OCI-LY7 (cell line): ENCODE measurements at regions not wholly inside any gene's neighbourhood (a gene's known extent, or its start where the extent isn't known, plus 50 kb on each side); places are given as distances from the start of the nearest gene placed in this dataset.

Experiments
- BruUV-seq: library from RNA; stranded (reverse); fragments of 400-500 nt; replicated peaks from 2 replicates; lab custom pipeline; 2021; lab: Mats Ljungman, UMichigan
- CTCF ChIA-PET: fragments of 300-600 bp; sonication (Branson Sonifier 250); formaldehyde crosslinking; loops from one replicate; lab custom pipeline; 2022; ENCODE audit warnings: antibody characterized with exemption; ENCODE audit not compliant: unreplicated experiment; lab: Charles Lee
- POLR2A ChIA-PET: fragments of 300-600 bp; sonication (Branson Sonifier 250); formaldehyde crosslinking; loops from one replicate; lab custom pipeline; 2022; ENCODE audit warnings: antibody characterized with exemption; lab: Charles Lee
- DNase-seq: peaks from one replicate; pipeline ENCODE4 v3.0.0-alpha.2; 2015; ENCODE audit warnings: low spot score
- H2AFZ ChIP-seq: fragments of 200-600 bp; sonication (generic), shearing (Covaris generic); 2 replicates; pipeline ENCODE4 v1.6.1; 2014; ENCODE audit warnings: mild to moderate bottlenecking, antibody characterized with exemption, low read length, moderate library complexity
- H3K27ac ChIP-seq: fragments of 200-600 bp; sonication (generic); 2 replicates; pipeline ENCODE4 v1.5.1; 2014; ENCODE audit warnings: mixed run types, low read depth, mild to moderate bottlenecking, moderate library complexity, low read length, inconsistent platforms; ENCODE audit not compliant: poor library complexity, severe bottlenecking
- H3K36me3 ChIP-seq: fragments of 200-600 bp; sonication (generic); 2 replicates; pipeline ENCODE4 v1.6.1; 2014; ENCODE audit warnings: mild to moderate bottlenecking, antibody characterized with exemption, low read length, moderate library complexity, mixed read lengths; ENCODE audit not compliant: insufficient read depth
- H3K4me1 ChIP-seq: fragments of 200-600 bp; sonication (generic); 2 replicates; pipeline ENCODE4 v1.5.1; 2014; ENCODE audit warnings: mild to moderate bottlenecking, low read length; ENCODE audit not compliant: insufficient read depth, poor library complexity, severe bottlenecking
- H3K4me2 ChIP-seq: fragments of 200-600 bp; sonication (generic); 2 replicates; pipeline ENCODE4 v1.6.1; 2014; ENCODE audit warnings: mild to moderate bottlenecking, low read length
- H3K4me3 ChIP-seq: fragments of 200-600 bp; sonication (generic); 2 replicates; pipeline ENCODE4 v1.5.1; 2014; ENCODE audit warnings: mild to moderate bottlenecking, low read depth, low read length; ENCODE audit not compliant: poor library complexity, severe bottlenecking
- H3K79me2 ChIP-seq: fragments of 200-600 bp; sonication (generic); 2 replicates; pipeline ENCODE4 v1.6.1; 2016; ENCODE audit warnings: low read depth, mild to moderate bottlenecking, low read length, moderate library complexity, mixed read lengths; ENCODE audit not compliant: insufficient read depth
- H3K9me2 ChIP-seq: fragments of 200-600 bp; sonication (generic); 2 replicates; pipeline ENCODE4 v1.6.1; 2016; ENCODE audit warnings: mild to moderate bottlenecking, low read length, mixed read lengths; ENCODE audit not compliant: insufficient read depth
- H3K9me3 ChIP-seq: fragments of 200-600 bp; sonication (generic); 2 replicates; pipeline ENCODE4 v1.6.1; 2014; ENCODE audit warnings: mild to moderate bottlenecking, mixed run types, low read length, mixed read lengths
- H4K20me1 ChIP-seq: fragments of 200-600 bp; sonication (generic); 2 replicates; pipeline ENCODE4 v1.6.1; 2014; ENCODE audit warnings: mild to moderate bottlenecking, antibody characterized with exemption, low read length, moderate library complexity, mixed read lengths; ENCODE audit not compliant: insufficient read depth
- EZH2phosphoT487 ChIP-seq: fragments of 200-600 bp; sonication (generic); IDR thresholded peaks from 2 replicates; pipeline ENCODE4 v1.6.1; 2018; ENCODE audit warnings: low read depth, borderline replicate concordance, mild to moderate bottlenecking, mixed run types, antibody characterized with exemption, low read length, moderate library complexity, mixed read lengths
- intact Hi-C: fragments of 100-400 bp; cut with micrococcal nuclease; formaldehyde crosslinking; loops from one replicate; pipeline ENCODE4 v1.10.0; 2022; ENCODE audit not compliant: unreplicated experiment
- TF ChIP-seq, protein P1 (sequence below): fragments of 200-600 bp; sonication (generic); conservative IDR thresholded peaks from 2 replicates; pipeline ENCODE4 v1.5.1; 2014; ENCODE audit warnings: mild to moderate bottlenecking, antibody characterized with exemption, low read length, moderate library complexity, mixed read lengths

DNA sequence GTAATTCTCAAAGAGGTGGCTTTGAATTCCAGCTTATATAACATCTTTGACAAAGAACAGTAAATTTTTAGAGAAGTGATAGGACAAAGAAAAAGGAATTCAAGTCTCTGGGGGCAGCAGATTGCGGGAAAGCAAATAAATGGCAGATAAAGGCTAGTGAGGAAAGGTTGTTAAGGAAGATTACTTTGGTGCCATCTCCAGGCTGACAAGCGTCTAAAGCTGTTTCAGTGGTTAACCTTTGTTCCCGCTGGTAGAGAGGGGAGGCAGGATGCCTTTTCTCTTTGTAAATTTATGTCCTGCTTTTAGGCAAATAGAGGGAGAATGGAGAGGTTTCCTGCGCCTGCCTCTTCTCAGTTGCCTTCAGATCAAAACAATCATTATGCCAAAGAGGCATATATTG lies 431.2 kb upstream of the CHST9 start:
- no peak overlapping the region for H3K4me3 ChIP-seq
- no peaks in the 10 kb centered on the region for H3K79me2 ChIP-seq
- no peak overlapping the region for H2AFZ ChIP-seq
- no peaks in the 10 kb centered on the region for H3K9me2 ChIP-seq
- H3K4me2 ChIP-seq, result no peak overlapping the region
- TF ChIP-seq EZH2phosphoT487, result no peak
- TF ChIP-seq, protein P1, sequence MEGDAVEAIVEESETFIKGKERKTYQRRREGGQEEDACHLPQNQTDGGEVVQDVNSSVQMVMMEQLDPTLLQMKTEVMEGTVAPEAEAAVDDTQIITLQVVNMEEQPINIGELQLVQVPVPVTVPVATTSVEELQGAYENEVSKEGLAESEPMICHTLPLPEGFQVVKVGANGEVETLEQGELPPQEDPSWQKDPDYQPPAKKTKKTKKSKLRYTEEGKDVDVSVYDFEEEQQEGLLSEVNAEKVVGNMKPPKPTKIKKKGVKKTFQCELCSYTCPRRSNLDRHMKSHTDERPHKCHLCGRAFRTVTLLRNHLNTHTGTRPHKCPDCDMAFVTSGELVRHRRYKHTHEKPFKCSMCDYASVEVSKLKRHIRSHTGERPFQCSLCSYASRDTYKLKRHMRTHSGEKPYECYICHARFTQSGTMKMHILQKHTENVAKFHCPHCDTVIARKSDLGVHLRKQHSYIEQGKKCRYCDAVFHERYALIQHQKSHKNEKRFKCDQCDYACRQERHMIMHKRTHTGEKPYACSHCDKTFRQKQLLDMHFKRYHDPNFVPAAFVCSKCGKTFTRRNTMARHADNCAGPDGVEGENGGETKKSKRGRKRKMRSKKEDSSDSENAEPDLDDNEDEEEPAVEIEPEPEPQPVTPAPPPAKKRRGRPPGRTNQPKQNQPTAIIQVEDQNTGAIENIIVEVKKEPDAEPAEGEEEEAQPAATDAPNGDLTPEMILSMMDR, result no peak
- intact Hi-C loops, result no loop called here
- H3K27ac ChIP-seq, result no peak overlapping the region
- BruUV-seq, result no TSS peak
- ChIA-PET CTCF (no interaction called here), POLR2A (no interaction called here)
- H3K4me1 ChIP-seq, result no peaks in the 10 kb centered on the region
- no peaks in the 10 kb centered on the region for H4K20me1 ChIP-seq
- no peak for DNase-seq
- no peaks in the 10 kb centered on the region for H3K36me3 ChIP-seq
- H3K9me3 ChIP-seq, result no peaks in the 10 kb centered on the region

DNA sequence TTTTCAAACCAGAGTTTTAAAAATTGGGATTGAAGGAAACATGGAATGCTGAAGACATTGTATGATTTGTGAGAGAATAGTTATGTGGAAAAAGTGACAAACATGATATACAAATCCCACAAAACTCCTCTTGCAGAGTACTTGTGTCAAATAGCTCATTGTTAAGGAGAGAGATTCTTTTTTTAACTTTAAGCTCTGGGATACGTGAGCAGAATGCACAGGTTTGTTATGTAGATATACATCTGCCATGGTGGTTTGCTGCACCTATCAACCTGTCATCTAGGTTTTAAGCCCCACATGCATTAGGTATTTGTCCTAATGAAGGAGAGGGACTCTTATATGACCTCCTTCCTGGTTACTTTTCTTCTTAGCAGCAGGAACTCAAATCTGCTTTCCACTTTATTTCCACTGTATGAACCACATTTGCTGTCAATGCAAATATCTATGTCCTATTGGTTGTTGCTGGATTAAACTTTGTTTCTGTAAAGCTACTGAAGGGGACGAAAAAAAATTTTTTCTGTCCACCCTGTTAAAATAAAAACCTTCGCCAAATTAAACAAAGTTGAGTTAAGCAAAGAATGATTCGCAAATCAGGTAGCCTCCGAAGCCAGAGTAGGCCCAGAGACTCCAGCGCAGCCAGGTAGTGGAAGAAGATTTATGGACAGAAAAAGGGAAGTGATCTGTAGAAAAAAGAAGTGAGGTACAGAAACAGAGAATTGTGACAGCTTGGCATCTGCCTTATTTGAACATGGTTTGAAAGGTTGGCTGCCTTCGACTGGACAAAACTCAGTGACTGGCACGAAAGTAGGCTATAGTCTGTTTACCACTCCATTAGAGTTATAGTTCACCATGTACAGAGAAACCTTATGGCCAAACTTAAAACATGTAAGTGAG lies 430.1 kb upstream of the CHST9 start:
- no peaks in the 10 kb centered on the region for H3K36me3 ChIP-seq
- no peak overlapping the region for H3K27ac ChIP-seq
- no peak overlapping the region for H2AFZ ChIP-seq
- ChIA-PET POLR2A (interaction anchor here (0.5 to 0.9 kb wide), 3 partner anchors 12 to 1164 kb away, joined by 3 read pairs; no protein-coding TSS in a partner anchor), CTCF (no interaction called here)
- BruUV-seq, result no TSS peak
- intact Hi-C loops, result no loop called here
- no peak for DNase-seq
- H3K4me3 ChIP-seq, result no peak overlapping the region
- H3K9me2 ChIP-seq, result no peaks in the 10 kb centered on the region
- no peaks in the 10 kb centered on the region for H3K4me1 ChIP-seq
- no peaks in the 10 kb centered on the region for H4K20me1 ChIP-seq
- H3K9me3 ChIP-seq, result no peaks in the 10 kb centered on the region
- H3K4me2 ChIP-seq, result no peak overlapping the region
- H3K79me2 ChIP-seq, result no peaks in the 10 kb centered on the region
- TF ChIP-seq EZH2phosphoT487, result no peak
- TF ChIP-seq, protein P1, result no peak

DNA sequence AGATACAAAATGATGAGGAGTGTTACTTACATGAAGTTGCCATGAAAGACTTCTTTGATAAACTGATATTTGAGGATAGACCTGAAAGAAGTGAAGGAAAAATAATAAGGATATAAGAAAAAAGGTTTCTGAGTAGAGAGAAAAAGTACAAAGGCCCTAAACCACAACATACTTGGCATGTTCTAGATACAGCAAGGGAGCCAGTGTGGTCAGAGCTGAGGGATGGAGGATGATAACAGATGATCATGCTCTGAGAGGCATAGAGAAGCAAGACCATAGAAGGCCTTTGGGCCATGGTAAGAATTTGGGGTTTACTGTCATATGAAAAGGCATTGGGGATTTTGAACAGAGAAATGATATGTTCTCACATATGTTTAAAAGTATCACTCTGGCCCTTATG lies 424.1 kb upstream of the CHST9 start:
- Histone ChIP-seq H3K27ac (no peak overlapping the region), H2AFZ (no peak overlapping the region), H3K9me3 (no peaks in the 10 kb centered on the region), H3K36me3 (no peaks in the 10 kb centered on the region), H3K4me2 (no peak overlapping the region), H3K9me2 (no peaks in the 10 kb centered on the region), H4K20me1 (no peaks in the 10 kb centered on the region), H3K4me3 (no peak overlapping the region), H3K79me2 (no peaks in the 10 kb centered on the region), H3K4me1 (no peaks in the 10 kb centered on the region)
- no TSS peak for BruUV-seq
- ChIA-PET CTCF (no interaction called here), POLR2A (no interaction called here)
- no peak for DNase-seq
- intact Hi-C loops, result loop anchor here (10.0 kb wide), 3 partner anchors 146 to 804 kb away; no protein-coding TSS in a partner anchor
- TF ChIP-seq EZH2phosphoT487, result no peak
- TF ChIP-seq, protein P1, result no peak
